Stimulated activated CD8-positive, alpha-beta memory T cell treated with anti-CD3 and anti-CD28 coated beads, Interleukin-12 subunit alpha, Interleukin-12 subunit beta, amount 100 ng/mL, for 24 hours (primary cell): ENCODE measurements at regions not wholly inside any gene's neighbourhood (a gene's known extent, or its start where the extent isn't known, plus 50 kb on each side); places are given as distances from the start of the nearest gene placed in this dataset.
"Not testable (repeated sequence)": the region's sequence is repeated elsewhere in the genome, so short reads cannot be mapped to it uniquely, and the experiment has no call there.

Experiments
- DNase-seq: peaks from one replicate; pipeline ENCODE4 v3.0.0-alpha.2; 2020; ENCODE audit errors: extremely low read depth

DNA sequence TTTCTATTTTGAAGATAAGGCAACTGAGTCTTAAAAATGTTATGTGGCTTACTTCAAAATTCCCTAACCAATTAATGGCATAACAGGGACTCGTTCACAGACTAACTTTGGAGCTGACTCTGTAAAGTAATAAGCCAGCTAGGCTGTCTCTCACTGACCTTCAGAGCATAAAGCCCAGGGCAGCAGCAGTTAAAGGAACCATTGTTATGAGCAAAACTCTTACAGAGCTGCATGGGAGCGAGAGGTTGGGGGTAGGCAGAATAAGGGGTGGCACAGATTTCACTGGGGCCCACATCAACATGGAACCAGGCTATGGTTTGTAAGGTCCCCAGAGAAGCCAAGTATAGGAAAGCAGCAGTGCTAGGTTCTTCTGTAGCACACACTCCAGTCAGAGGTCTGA lies 637.8 kb downstream of the RFPL4B start:
- no peak for DNase-seq

DNA sequence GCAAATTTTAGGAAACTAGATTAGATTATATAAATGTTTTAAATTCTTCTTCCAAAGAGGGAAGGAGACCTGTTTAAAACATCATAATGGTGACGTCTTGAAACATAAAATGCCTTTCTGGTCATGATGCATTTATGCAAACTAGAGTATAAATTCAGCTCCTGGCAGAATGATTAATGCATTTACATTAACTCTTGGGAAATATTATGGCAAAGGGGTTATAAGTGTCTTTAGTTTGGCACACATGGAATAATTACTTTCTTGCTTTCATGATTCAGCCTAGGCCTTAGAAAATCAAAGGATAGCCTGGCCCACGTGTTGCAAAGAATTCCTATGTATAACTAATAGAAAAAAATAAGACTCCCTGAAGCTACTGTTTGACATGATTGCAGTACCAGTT lies 639.2 kb downstream of the RFPL4B start:
- no peak for DNase-seq

DNA sequence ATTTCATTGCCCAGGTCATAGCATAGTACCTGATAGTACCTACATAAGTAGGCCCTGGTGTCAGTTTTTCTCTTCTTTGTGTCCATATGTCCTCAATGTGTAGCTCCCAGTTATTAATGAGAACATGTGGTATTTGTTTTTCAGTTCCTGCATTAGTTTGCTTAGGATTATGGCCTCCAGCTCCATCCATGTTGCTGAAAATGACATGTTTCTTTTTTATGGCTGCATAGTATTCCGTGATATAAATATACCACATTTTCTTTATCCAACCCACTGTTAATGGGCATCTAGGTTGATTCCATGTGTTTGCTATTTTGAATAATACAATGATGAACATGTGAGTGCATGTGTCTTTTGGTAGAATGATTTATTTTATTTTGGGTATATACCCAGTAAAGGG lies 641.6 kb downstream of the RFPL4B start:
- DNase-seq: no peak

DNA sequence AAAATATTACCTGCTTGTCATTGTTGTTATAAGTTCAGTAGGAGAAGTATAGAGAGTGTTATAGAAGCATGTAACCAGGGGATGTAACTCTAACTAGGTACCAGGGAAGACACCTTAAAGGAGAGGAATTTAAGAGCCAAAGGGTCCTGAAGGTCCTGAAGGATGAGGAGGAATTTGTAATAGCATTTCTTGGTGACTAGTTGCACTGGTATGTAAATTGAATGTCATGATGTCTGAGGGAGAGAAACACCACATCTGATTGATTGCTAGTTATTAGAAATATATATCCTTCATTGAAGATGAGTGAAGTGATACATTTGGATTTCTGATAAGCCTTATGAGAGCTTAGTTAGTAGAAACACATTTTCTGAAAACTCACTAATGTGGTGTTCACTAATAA lies 643.8 kb downstream of the RFPL4B start:
- no peak for DNase-seq

DNA sequence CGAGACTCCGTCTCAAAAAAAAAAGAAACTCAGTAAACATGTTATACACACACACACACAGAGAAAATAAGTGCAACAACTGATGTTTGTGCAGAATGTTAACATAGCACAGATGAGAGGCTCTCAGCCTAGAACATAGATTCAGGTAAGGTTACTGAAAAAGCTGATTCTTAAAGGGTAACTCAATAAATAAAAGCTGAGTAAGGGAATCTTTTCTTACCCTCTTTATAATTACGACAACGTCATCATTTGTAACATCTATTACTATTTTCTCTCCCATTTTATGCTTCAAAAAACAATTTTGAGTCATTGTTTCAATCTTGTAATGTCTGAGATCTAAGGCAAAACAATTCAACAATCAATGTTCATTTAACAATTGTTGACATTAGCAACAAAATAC lies 644.8 kb downstream of the RFPL4B start:
- DNase-seq: no peak

DNA sequence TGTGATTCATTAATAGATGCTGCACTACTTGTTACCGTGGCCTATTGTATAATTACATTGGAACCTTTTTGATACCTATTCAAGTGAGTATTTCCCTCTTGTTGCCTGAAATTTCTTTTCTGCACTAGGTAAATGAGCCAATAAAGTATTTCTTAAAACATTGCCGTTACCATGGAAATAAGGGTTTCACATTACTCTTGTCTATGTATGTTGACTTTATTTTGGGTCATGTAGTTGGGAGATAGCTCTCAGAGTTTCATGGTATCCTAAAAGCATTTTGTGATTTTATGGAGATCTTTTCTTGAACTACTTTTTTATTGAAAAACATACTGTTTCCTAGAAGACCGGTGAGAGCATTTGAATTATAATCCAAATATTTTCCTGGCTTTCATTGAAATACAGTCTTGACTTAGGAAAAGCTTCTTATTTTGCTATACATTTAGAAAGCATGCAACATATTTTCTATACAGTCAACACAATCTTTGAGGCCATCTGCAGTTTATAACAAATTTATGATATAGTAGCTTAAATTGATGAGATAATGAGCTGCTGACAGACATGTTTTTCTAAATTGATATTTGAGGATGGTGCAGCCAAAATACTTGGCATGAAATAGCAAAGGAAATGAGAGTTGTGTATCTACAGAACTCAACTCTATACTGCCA lies 650.4 kb downstream of the RFPL4B start:
- no peak for DNase-seq

DNA sequence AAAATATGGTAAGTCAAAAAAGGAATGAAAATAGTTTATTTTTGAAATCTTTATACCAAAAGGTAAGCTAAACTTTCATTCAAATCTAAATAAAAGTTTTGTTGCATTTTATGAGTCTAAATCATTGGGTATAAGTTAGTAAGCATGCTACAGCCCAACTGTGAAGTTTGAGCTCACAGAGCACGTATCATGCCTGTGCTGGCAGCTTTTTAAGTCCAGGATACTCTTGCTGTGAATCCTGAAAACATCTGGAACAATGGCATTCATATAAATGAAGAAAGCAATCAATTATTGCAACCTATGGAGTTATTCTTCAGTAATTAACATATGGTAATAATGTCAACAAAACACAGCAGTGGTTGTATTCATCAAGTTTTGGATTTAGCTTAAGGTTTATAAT lies 656.9 kb downstream of the RFPL4B start:
- no peak for DNase-seq

DNA sequence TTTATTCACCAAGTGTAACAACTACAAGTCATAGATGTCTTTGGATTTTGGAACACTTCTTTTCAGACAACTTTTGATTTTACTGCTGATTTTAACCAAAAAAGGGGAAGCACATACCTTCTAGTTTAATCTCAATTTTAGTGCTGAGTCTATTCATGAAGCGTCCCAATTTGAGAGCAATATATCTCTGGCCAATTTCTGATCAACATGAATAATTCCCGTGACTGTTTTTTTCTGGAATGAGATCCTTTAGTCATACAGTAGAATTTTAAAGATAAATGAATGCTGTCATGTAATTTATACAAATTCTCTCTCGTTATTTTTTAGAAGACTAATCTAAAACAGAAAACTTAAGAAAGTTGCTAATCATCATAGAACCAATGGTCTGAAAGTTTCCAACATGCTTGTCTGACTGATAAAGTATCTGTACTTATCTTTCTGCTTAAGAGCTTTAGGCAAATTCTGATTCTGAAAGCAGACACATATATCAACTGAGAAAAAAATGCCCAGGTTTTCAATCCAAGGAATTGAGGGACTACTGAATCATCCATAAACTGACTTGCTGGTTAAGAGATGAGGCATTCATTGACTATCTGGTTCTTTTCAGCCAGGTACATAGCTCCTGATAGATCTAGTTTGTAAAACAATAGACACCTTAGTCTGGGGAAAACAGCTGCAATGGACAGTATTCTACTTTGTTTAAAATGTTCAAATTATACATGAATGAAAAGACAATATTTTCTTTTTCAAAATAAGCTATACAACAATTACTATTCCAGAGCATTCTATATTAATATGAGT lies 657.5 kb downstream of the RFPL4B start:
- no peak for DNase-seq

DNA sequence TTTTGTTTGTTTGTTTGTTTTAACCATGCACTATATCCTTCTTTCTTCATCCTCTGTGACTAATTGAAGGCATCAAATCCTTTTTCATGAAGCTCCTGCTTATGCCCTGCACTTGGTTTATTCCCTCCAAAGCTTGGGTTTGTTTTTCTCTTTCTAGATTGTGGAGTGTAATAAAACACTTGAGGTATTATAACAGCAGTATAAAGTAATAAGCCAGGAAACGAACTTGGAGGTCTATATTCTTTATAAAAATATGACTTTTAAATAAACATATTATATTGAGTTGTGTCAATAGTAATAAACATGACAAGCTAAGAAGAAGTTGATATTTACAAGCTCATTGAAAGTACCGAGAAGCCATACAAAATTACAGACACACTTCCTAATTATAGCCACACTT lies 659.4 kb downstream of the RFPL4B start:
- DNase-seq: no peak

DNA sequence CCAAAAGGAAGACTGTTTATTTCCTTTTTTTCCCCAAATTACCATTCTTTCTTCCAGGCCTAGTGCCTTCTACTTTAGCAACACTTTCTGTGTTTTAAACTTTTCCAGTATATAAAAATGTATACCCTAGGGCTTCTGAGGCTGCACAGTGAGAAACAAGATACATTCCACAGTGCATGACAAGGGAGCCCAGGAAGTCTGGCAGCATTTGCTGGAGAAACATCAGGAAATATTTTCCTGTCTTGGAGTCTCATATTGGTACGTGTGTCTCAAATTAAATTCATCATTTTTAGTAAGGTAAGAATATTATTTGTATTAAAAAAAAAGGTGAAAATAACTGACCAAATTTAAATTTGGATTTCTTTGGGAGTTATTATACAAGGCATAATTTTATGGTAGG lies 662.6 kb downstream of the RFPL4B start:
- DNase-seq: no peak

DNA sequence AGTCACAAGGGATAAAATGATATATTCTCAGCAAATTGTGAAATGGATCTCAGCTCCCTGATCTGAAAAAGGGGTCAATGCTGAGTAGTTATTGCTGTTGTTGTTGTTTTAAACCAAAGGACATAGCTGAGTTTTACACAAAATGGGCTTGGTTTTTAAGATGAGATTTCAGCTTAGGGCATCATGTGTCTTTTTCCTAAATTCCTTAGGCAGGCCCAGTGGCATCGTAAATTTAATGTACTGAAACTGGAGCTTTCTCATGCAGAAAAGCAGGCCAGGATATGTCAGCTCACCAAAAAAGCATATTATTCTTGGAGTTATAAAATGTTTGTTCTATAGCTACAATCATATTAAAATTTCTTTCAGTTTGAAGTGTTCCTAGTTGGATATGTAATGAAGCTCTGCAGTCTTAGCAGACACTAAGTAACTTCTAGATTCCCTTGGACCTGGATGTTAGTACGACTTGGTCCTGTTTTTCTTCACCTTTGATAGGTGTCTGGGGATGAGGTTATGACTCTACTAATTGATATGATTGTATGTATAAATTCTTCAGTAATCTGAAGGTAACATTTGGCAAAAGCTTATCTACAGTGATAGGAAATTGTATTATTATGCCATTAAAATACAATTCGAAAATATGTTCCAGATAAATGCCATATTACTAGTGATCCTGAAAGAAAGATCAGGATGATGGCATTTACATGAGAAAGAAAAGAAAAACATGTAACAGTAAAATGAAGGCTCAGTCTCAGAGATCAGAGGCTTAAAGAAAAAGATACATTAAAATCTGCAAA lies 663.3 kb downstream of the RFPL4B start:
- DNase-seq: no peak

DNA sequence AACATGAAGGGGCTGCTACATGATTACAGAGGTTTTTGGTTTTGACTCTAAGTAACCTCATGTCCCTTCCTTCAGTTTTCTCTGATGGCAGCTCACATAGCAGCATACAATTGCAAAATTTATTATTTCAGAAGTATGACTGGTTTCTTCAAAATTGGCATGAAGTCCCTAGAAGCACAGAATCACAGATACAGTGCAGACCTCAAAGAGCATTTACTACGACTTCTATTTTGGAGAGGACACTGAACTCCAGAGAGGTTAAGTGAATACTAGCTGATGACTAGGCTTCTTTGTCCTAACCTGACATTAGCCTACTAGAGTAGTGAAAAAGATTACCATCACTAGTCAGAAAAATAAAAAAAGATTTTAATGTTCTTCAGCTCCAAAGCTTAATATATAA lies 664.3 kb downstream of the RFPL4B start:
- DNase-seq: no peak

DNA sequence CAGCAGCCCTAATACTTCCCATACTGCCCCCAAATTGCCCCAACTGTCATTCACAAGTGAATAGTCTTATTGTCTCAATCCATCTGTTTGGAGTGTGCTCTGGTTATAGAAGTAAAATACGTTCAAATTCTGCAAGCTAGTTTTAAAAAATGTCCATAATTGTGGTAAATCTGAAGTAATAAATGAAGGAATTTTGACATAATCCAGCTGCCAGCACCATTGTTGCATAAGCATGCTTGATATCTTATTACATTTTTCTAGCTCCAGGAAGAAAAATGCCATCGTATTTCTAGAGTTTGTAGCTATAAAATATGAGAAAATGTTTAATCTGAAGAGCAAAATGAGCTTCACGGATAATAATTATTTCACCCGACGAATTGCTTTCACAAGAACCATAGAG lies 664.7 kb downstream of the RFPL4B start:
- no peak for DNase-seq

DNA sequence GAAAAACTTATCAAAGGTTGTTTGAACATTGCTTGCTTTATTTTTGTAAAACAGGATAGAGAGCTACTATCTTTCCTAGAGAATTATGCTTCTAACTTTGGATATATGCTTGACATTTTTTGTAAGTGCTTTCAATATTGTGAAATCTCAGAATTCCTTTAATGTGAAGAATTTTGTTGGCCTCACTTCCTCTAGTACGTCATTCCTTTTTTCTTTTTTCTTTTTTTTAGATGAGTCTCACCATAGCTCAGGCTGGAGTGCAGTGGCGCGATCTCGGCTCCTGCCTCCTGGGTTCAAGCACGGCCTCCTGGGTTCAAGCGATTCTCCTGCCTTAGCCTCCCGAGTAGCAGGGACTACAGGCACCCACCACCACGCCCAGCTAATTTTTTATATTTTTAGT lies 668.1 kb downstream of the RFPL4B start:
- DNase-seq: no peak

DNA sequence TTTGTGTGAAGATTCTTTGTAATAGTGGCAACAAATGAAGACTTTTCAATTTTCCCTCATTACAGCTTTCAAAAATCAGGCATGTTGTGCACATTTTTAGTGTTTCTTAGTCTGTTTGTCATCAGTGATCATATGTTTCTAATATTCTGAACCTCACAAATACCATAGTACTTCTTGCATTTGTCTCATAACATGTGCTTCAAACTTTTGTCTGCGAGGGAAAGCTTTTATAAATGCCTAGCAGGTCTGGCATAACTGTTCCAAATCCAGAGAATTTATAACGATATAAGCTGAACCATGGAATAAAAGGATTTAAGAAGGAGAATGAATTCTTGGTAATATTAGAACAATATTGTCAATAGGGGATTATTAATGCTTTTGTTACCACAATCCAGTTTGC lies 670.2 kb downstream of the RFPL4B start:
- no peak for DNase-seq

DNA sequence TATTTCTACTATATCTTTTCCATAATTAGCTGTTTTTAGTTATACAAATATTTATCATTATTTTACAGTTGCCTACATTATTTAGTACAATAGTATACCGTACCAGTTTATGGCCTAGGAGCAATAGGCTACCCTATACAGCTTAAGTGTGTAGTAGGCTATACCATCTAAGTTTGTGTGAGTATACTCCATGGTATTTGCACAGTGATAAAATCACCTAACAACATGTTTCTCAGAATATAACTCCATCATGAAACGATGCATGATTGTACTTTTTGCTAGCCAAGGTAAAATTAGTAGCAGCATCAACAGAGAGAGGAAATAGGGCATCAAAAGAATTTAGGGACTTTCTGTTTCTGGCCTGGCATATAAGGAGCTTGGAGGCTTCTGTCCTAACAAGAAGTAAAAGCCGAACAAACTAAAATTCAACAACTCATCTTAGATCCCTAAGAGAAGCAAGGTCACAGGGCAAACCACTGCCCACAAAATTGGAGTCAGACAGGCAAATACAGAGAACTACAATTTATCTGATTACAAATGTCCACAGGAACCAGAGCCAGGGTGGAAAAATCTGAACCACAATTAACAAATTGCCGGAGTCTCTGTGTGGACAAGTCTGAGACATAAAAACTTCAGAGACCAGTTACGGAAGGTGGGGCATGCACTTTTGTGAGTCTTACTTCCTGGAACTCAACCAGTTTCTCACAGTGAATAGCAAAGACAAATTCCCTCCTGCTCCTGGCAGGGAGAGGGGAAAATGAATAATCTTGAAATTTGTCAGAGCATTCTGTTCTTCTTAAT lies 671.4 kb downstream of the RFPL4B start:
- DNase-seq: no peak

DNA sequence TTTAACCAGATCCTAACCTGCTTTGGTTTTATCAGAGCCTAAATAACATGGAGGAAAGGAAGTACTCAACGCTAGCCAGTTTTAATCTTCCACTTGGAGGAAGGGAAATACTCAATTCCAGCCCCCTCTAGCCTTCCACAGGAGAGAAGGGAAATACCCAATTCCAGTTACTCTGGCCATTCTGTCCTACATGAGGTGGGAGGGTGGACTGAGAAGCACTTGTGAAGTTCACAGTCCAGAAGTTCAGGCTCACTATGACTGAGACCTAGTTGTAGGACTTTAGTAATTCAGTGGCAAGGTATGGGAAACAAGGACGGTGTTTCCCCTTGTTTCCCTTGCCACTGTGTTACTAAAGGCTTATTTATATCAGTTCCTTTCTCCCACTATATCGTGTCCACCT lies 672.0 kb downstream of the RFPL4B start:
- DNase-seq: no peak

DNA sequence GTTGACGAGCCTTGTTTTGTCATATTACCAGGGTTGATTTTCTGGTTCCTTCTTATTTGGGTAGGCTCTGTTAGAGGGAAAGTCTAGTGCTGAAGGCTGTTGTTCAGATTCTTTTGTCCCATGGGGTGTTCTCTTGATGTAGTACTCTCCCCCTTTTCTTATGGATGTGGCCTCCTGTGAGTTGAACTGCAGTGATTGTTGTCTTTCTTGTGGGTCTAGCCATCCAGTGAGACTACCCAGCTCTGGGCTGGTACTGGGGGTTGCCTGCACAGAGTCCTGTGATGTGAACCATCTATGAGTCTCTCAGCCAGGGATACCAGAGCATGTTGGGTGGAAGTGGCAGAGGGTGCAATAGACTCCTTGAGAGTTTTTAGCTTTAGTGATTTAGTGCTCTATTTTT lies 680.6 kb downstream of the RFPL4B start:
- no peak for DNase-seq

DNA sequence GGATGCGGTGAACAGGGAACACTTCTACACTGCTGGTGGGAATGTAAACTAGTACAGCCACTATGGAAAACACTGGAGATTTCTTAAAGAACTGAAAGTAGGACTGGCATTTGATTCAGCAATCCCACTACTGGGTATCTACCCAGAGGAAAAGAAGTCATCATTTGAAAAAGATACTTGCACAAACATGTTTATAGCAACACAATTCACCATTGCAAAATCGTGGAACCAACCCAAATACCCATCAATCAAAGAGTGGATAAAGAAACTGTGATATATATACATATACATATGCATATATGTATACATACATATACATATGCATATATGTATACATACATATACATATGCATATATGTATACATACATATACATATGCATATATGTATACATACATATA lies 682.0 kb downstream of the RFPL4B start:
- not testable (repeated sequence) for DNase-seq

DNA sequence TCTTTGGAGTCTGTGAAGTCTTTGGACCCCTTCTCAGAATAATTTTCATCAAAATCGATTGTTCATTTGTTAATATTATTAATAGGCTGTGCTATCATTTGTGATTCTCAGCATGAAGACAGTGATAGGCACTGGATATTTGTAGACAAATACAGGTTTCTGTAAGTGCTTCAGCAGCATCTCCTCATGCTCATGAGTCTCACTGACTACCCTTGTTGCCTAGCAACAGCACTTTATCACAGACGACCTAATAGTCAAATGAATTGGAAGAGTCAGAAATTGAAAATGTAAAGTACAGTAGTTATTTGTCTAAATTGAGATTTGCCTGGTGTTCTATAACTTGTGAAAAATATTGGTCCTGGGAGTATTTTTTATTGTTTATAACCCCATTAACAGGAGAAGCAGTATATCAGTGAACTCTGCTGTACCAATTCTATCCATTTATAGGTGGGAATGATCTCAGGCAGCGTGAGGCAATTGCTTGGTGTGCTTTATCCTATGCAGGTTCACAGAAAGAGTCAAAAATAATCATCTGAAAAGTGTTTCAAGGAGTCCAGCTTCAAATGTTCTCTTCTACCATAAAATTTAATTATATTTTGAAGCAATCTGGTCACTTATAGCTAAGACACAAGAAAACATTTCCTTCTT lies 684.6 kb downstream of the RFPL4B start:
- no peak for DNase-seq

DNA sequence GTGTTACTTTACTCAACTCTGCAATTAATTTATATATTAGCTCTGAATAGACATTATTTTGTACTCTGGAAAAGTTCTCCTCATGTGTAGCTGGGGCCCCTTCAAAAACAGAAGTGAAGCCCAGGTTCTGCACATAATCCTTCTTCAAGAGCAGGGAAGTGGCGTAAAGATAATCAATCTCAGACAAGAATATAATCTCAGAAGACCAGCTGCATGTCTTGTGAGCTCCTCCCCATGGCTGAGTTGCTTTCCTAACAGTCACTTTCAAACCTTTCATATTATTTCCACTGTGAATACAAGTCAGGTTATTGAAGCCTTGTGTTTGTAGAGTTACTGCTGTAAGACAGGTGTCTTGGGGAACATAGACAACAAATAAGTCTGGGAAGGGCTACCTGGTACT lies 691.9 kb downstream of the RFPL4B start:
- DNase-seq: no peak

DNA sequence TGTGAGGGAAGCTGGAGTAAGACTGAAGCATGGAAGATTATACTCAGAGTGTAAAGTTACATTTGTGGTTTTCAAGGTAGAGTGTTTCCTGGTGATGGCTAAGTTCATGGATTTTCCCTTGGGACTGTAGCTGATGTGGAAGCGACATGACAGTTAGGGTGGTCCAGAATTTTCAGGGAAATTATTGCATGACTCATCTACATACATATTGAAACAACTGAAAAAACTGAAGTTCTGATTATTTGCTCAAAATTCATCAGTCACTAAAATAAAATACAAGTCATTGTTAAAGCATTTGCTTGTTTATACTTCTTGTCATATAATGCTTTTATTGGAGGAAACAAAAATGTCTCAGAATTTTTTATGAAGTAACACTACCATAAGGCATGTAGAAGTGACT lies 700.0 kb downstream of the RFPL4B start:
- no peak for DNase-seq
